B cell (primary cell): ENCODE measurements at regions not wholly inside any gene's neighbourhood (a gene's known extent, or its start where the extent isn't known, plus 50 kb on each side); places are given as distances from the start of the nearest gene placed in this dataset.

Experiments
- CTCF ChIP-seq: fragments of 200-600 bp; IDR thresholded peaks from one replicate; pipeline ENCODE4 v1.8.0; 2022; ENCODE audit warnings: antibody characterized with exemption, mild to moderate bottlenecking
- EZH2 ChIP-seq: IDR thresholded peaks from 2 replicates; pipeline ENCODE4 v1.6.1; 2012; ENCODE audit warnings: borderline replicate concordance, low read depth, mild to moderate bottlenecking, moderate library complexity, low read length; ENCODE audit not compliant: insufficient read depth, poor library complexity, severe bottlenecking

GRCh38 chr3:10632741-10633140 is 127.4 kb upstream of the ATP2B2 start:
- TF ChIP-seq EZH2 (no peak), CTCF (no peak)
